ENCODE measurements at regions not wholly inside any gene's neighbourhood (a gene's known extent, or its start where the extent isn't known, plus 50 kb on each side); places are given as distances from the start of the nearest gene placed in this dataset.

GRCh38 chr9:90300611-90301276, 341.9 kb downstream of the DIRAS2 start:
- Mint-ChIP-seq H3K9me3 (peaks cover 0 to 2% (median 0%) of the 10 kb centered on the region in 7 donors), H3K36me3 (no peaks in the 10 kb centered on the region), H3K4me3 (no peak overlapping the region), H3K4me1 (no peaks in the 10 kb centered on the region), H3K27ac (no peak overlapping the region), H3K27me3 (ENCODE audit: low read depth in 3 of 3) (peaks cover 0 to 28% (median 8%) of the 10 kb centered on the region in 3 donors)
- no peak for TF ChIP-seq CTCF (IDR thresholded peaks at IDR 0.05)
- Histone ChIP-seq H2AFZ (ENCODE audit: insufficient read depth, low read depth, low read length, poor library complexity, severe bottlenecking) (no peak overlapping the region), H3K9me3 (replicated peaks in 1 of 2; ENCODE audit: control insufficient read depth in 1 of 2, insufficient read depth in 1 of 2, low read length in 2 of 2) (no peaks in the 10 kb centered on the region), H3K27ac (ENCODE audit: low read depth in 1 of 2, low read length in 2 of 2) (no peak overlapping the region), H3K4me3 (replicated peaks in 1 of 3; ENCODE audit: low read depth in 2 of 3, low read length in 3 of 3) (no peak overlapping the region), H3K4me1 (ENCODE audit: control insufficient read depth in 1 of 2, insufficient read depth in 2 of 2, low read length in 2 of 2) (no peaks in the 10 kb centered on the region), H3K36me3 (replicated peaks in 1 of 2; ENCODE audit: control insufficient read depth in 1 of 2, insufficient read depth in 2 of 2, low read length in 2 of 2) (no peaks in the 10 kb centered on the region), H3K79me2 (ENCODE audit: insufficient read depth, low read length) (no peaks in the 10 kb centered on the region), H3K4me2 (replicated peaks; ENCODE audit: extremely low read depth, low read length, poor library complexity, severe bottlenecking) (no peak overlapping the region), H3K27me3 (ENCODE audit: control insufficient read depth in 2 of 2, insufficient read depth in 2 of 2, low read length in 2 of 2) (peaks cover 6 to 9% of the 10 kb centered on the region in 2 donors), H3K9ac (ENCODE audit: insufficient read depth, low read length, poor library complexity, severe bottlenecking) (no peak overlapping the region), H4K20me1 (ENCODE audit: insufficient read depth, low read length) (no peaks in the 10 kb centered on the region)
- no CpG with 5 or more reads among the region's 3 CpGs for WGBS (ENCODE audit: insufficient coverage)
- DNase-seq: no peak
- intact Hi-C loops (cut with micrococcal nuclease): no loop called here

GRCh38 chr9:90301277-90301653, 341.4 kb downstream of the DIRAS2 start:
- H3K79me2 ChIP-seq (ENCODE audit: insufficient read depth, low read length): no peaks in the 10 kb centered on the region
- H3K4me3 ChIP-seq (replicated peaks in 1 of 3; ENCODE audit: low read depth in 2 of 3, low read length in 3 of 3): no peak overlapping the region
- H3K4me2 ChIP-seq (replicated peaks; ENCODE audit: extremely low read depth, low read length, poor library complexity, severe bottlenecking): no peak overlapping the region
- DNase-seq: no peak
- peaks cover 6 to 9% of the 10 kb centered on the region in 2 donors for H3K27me3 ChIP-seq (ENCODE audit: control insufficient read depth in 2 of 2, insufficient read depth in 2 of 2, low read length in 2 of 2)
- H3K4me1 Mint-ChIP-seq: no peaks in the 10 kb centered on the region
- no peaks in the 10 kb centered on the region for H3K9me3 ChIP-seq (replicated peaks in 1 of 2; ENCODE audit: control insufficient read depth in 1 of 2, insufficient read depth in 1 of 2, low read length in 2 of 2)
- no peak for TF ChIP-seq CTCF (IDR thresholded peaks at IDR 0.05)
- H3K9ac ChIP-seq (ENCODE audit: insufficient read depth, low read length, poor library complexity, severe bottlenecking): no peak overlapping the region
- peaks cover 0 to 24% (median 8%) of the 10 kb centered on the region in 3 donors for H3K27me3 Mint-ChIP-seq (ENCODE audit: low read depth in 3 of 3)
- no peaks in the 10 kb centered on the region for H3K36me3 ChIP-seq (replicated peaks in 1 of 2; ENCODE audit: control insufficient read depth in 1 of 2, insufficient read depth in 2 of 2, low read length in 2 of 2)
- no peak overlapping the region for H2AFZ ChIP-seq (ENCODE audit: insufficient read depth, low read depth, low read length, poor library complexity, severe bottlenecking)
- H3K9me3 Mint-ChIP-seq: peaks cover 0 to 3% (median 0%) of the 10 kb centered on the region in 7 donors
- no peaks in the 10 kb centered on the region for H4K20me1 ChIP-seq (ENCODE audit: insufficient read depth, low read length)
- H3K27ac ChIP-seq (ENCODE audit: low read depth in 1 of 2, low read length in 2 of 2): no peak overlapping the region
- intact Hi-C loops (cut with micrococcal nuclease): no loop called here
- H3K4me3 Mint-ChIP-seq: no peak overlapping the region
- no peak overlapping the region for H3K27ac Mint-ChIP-seq
- no peaks in the 10 kb centered on the region for H3K36me3 Mint-ChIP-seq
- no peaks in the 10 kb centered on the region for H3K4me1 ChIP-seq (ENCODE audit: control insufficient read depth in 1 of 2, insufficient read depth in 2 of 2, low read length in 2 of 2)
- 80% methylated on average over 5 of the region's 8 CpGs for WGBS (ENCODE audit: insufficient coverage)
